HG03457 (cell line): ENCODE measurements at regions not wholly inside any gene's neighbourhood (a gene's known extent, or its start where the extent isn't known, plus 50 kb on each side); places are given as distances from the start of the nearest gene placed in this dataset.

Source experiments
- ATAC-seq: cut with Tn5 transposase; IDR thresholded peaks from one replicate; pipeline ENCODE4 v1.9.1; 2021; ENCODE audit warnings: moderate number of reproducible peaks; ENCODE audit not compliant: unreplicated experiment

- ATAC-seq, result no peak
Measured at GRCh38 chr18:24663026-24663425, 202.6 kb downstream of the HRH4 start.

- ATAC-seq, result no peak
Measured at GRCh38 chr18:24669015-24669414, 208.6 kb downstream of the HRH4 start.

GRCh38 chr18:24669502-24669901, 209.1 kb downstream of the HRH4 start:
- ATAC-seq, result no peak

- no peak for ATAC-seq
Measured at GRCh38 chr18:24672165-24672941, 211.9 kb downstream of the HRH4 start.

GRCh38 chr18:24674200-24674599, 213.8 kb downstream of the HRH4 start:
- ATAC-seq, result no peak

GRCh38 chr18:24674605-24675004, 214.2 kb downstream of the HRH4 start:
- no peak for ATAC-seq

- no peak for ATAC-seq
Measured at GRCh38 chr18:24677011-24677410, 216.6 kb downstream of the HRH4 start.

- no peak for ATAC-seq
Measured at GRCh38 chr18:24678107-24678506, 217.7 kb downstream of the HRH4 start.

- no peak for ATAC-seq
Measured at GRCh38 chr18:24678626-24679025, 218.2 kb downstream of the HRH4 start.

GRCh38 chr18:24679062-24679461, 218.6 kb downstream of the HRH4 start:
- no peak for ATAC-seq

GRCh38 chr18:24683925-24684324, 223.5 kb downstream of the HRH4 start:
- no peak for ATAC-seq

- no peak for ATAC-seq
Measured at GRCh38 chr18:24685254-24685959, 225.0 kb downstream of the HRH4 start.

GRCh38 chr18:24695168-24695567, 234.7 kb downstream of the HRH4 start:
- no peak for ATAC-seq

- no peak for ATAC-seq
Measured at GRCh38 chr18:24702001-24702515, 241.6 kb downstream of the HRH4 start.

- no peak for ATAC-seq
Measured at GRCh38 chr18:24703316-24703715, 242.9 kb downstream of the HRH4 start.

- ATAC-seq, result no peak
Measured at GRCh38 chr18:24704946-24705630, 244.7 kb downstream of the HRH4 start.

- no peak for ATAC-seq
Measured at GRCh38 chr18:24710474-24710873, 250.0 kb downstream of the HRH4 start.

GRCh38 chr18:24719791-24720190, 259.4 kb downstream of the HRH4 start:
- ATAC-seq, result no peak

- no peak for ATAC-seq
Measured at GRCh38 chr18:24721388-24721787, 261.0 kb downstream of the HRH4 start.

- no peak for ATAC-seq
Measured at GRCh38 chr18:24725644-24726415, 265.4 kb downstream of the HRH4 start.
